Lung microvascular endothelial cell (primary cell): ENCODE measurements at regions not wholly inside any gene's neighbourhood (a gene's known extent, or its start where the extent isn't known, plus 50 kb on each side); places are given as distances from the start of the nearest gene placed in this dataset.

ENCODE experiments used
- DNase-seq, 2 donors: peaks; one replicate each; pipeline versions ENCODE4 v3.0.0 to v3.0.0-alpha.2; 2010; ENCODE audit warnings: low read depth in 2 of 2

DNA sequence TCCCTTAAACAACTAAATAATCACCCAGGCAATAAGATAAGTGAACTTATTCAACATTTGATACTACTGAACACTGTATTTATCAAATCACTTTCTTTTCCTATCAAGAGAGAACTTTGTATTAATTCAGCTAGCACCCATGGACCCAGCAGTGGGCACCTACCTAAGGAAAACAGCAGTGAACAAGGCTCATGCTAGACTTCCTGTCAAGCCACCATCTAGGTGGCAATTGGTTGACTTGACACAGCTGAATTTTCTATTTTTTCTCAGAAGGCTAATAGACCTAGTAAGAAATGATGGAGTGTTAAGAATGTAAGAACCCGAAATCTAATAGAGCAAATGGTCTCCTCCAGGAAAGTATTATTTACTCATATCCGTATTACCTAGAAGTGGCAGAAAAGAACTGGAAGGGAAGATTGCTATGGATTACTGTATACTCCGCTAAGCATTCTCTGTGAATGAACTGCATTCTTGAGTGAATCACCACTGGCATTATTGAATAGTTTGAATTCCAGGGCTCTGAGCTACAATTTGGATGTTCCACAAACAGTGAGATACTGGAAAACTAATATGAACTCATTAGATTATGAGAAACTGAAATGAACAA lies 988.2 kb upstream of the CDH2 start:
- DNase-seq, result peak; percentile 78 to 85

GRCh38 chr18:29164020-29164706 lies 987.2 kb upstream of the CDH2 start:
- DNase-seq, result peak; percentile 80 to 91

DNA sequence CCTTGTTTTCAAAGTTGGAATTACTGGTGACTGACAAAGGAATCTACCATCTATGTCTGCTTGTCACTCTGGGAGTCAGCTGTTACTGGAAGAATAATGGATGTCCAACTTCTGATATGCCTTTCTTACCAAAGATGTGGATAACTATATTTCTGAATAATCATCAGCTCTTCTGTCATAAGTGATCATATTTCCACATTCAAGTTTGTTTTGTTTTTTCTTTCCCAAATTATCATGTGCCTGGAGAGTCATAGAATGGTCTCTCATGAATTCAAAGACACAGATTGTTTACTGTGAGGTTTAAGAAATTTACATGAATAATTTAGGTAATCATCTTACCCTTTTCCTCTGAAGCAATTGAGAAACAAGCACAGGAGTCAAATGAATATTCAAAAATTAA lies 986.7 kb upstream of the CDH2 start:
- DNase-seq, result no peak

GRCh38 chr18:29161429-29161828 lies 984.5 kb upstream of the CDH2 start:
- no peak for DNase-seq

- no peak for DNase-seq
These were observed 983.2 kb upstream of the CDH2 start for GRCh38 chr18:29160170-29160569.

GRCh38 chr18:29157905-29158304 lies 981.0 kb upstream of the CDH2 start:
- DNase-seq, result peak in 1 of 2 donors; percentile 25

DNA sequence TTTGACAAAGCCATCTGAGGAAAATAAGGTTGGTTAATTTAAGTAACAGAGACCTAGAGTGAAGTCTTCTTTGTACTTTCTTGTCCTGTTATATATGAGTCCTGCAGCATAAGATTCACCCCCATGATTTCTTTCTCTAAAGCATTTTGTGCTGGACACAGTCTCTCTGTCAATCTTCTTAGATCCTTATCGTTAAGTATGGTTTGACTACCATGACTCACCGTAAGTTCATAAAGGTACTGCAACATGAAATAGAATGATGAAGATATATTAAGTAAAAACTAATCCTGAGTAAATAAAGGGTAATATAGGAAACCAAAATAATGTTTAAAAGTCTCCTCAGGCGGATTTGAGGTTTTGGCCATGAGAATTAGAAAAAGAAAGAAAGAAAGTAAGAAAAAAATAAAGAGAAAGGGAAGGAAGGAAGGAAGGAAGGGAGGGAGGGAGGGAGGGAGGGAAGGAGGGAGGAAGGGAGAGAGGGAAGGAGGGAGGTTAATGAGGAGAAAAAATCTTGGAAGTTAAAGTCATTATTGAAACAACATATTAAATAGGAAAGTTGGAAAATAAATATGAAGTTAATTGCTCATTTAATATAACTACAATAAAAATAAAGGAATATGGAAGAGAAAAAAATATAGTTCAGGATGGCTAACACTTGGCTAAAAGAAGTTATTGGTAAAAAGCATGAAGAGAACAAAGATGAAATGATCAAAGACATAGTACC lies 980.3 kb upstream of the CDH2 start:
- peak in 1 of 2 donors; percentile 51 for DNase-seq

- DNase-seq, result no peak
These were observed 979.6 kb upstream of the CDH2 start for GRCh38 chr18:29156531-29156930.

GRCh38 chr18:29154758-29155725 lies 978.1 kb upstream of the CDH2 start:
- DNase-seq, result peak; percentile 52 to 82

DNA sequence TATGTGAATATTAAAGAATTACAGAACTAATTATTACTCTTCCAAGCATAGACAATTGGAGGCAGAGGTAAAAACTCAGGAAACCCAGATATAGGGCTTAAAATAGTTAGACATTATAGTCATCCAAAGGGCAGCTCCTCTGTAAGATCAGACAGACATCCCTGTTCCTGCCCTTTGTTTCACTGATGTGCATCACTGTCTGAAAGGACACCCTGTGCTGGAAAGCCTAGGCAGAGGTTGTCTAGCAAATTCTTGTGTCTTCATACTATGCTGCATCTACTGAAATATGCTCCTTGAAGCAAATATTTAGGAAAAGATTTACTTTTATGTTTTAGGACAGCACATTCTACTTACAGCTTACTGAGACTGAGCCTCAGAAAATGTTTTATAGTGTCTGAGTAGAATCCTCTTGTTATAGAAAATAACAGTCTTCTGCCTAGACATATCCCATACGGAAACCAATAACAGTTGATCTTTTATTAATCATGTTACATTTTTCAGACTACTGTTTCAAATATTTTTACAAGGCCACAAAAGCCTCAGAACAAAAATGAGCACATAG lies 977.3 kb upstream of the CDH2 start:
- peak in 1 of 2 donors; percentile 31 for DNase-seq

DNA sequence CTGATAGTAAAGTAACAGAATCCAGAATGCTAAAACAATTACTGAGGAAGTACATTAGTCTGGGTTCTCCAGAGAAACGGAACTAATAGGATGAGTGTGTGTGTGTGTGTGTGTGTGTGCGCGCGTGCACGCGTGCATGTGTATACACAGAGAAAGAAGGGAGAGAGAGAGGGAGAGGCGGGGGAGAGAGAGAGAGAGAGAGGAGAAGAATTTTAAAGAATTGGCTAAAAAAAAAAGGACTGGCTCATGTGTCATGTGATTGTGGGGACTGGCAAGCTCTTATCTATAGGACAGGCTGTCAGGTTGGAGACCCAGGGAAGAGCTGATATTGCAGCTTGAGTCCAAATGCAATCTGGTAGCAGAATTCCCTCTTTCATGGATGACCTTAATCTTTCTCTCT lies 976.2 kb upstream of the CDH2 start:
- DNase-seq, result no peak

- peak; percentile 3 to 79 for DNase-seq
These were observed 971.0 kb upstream of the CDH2 start for GRCh38 chr18:29147944-29148343.

DNA sequence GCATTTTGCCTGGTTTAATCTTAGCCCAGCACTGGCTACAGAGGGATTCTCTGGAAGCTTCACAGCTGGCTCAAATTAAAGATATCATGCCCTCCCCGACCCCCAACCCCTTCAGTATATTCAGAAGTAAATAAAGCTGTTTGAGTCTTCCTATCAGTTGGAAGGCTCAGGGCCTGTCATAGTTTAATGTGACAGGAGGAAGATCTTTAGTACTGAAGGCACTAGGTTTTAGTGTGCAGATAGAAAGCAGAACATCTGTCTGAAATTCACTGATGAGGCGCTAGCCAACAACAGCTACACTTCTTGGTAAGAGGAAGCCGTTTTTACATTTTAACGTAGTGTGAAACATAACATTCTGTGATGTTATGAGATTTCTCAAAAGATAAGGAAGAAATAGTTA lies 969.1 kb upstream of the CDH2 start:
- no peak for DNase-seq

DNA sequence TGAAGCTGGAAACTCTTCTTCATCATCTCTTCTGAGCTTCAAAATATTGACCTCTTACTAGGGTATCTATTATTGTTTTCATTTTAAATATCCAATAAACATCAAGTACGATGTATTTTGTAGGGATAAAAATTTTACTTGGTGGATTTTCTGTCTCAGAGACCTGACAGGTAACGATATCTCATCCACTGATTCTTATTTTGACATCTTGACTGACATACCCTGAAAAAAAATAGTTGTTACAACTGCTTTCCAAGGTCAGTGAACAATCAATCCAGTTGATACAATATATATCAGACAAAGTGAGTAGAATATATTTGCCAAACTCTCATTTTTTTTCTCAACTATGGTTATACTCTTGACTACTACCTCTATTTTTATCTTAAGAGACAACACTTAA lies 963.7 kb upstream of the CDH2 start:
- DNase-seq, result no peak

DNA sequence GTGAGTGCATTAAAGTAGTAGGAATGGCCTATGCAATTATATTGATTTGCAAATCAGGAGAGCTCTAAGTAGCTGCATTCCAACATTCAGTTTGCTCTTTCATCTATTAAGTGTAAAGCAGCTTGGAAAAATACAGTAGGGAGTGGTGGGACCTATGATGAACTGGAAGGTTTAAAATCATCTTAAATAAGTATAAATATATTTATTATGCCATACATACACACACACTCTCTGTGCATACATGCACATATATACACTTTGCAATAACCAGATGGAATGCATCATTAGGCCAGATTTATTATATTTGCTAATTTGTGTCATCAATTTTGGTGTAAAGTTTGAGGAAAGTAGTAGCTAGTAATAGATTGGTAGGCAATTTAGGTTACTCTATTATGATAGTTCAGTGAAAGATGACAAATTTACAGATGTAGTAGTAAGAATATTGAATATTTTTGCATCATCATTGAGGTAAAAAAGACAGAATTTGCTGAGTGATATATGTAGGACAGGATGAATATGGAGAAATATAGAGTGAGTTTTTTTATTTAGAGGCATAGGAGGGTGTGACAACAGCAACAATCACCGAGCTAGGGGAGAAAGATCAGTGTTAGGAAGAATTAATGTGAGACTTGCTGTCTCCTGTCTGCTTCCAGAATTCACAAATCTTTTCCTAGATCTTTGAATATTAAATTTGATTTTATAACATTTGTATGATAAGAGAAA lies 961.0 kb upstream of the CDH2 start:
- no peak for DNase-seq

- peak; percentile 22 to 40 for DNase-seq
These were observed 947.0 kb upstream of the CDH2 start for GRCh38 chr18:29123706-29124530.

- DNase-seq, result no peak
These were observed 927.7 kb upstream of the CDH2 start for GRCh38 chr18:29104671-29105070.

DNA sequence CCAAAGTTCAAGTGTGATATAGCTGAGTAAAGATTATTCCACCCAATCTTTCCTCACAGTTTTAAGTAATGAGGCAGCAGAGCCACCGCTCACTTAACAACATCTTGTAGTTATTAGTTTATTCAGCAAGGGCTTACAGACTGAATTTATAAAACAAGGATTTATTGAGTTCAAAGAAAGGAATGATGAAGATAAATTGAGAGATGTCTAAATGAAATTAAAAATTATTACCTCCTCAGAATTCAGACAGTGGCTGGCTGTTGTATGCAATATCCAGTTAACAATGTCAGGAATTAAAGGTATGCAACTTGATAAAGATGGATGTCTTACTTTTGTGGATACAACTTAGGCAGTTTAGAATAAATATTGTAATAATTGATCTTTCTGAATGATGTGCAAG lies 927.3 kb upstream of the CDH2 start:
- DNase-seq, result no peak

GRCh38 chr18:29096079-29096770 lies 919.3 kb upstream of the CDH2 start:
- no peak for DNase-seq
